ENCODE measurements at regions not wholly inside any gene's neighbourhood (a gene's known extent, or its start where the extent isn't known, plus 50 kb on each side); places are given as distances from the start of the nearest gene placed in this dataset.

- Mint-ChIP-seq H3K4me3 (peak overlapping the region; percentile 1), H3K36me3 (ENCODE audit: low read depth) (no peaks in the 10 kb centered on the region), H3K27me3 (ENCODE audit: low read depth, poor library complexity) (peaks cover 5% of the 10 kb centered on the region), H3K4me1 (peaks cover 64% of the 10 kb centered on the region), H3K27ac (no peak overlapping the region), H3K9me3 (peaks cover 8% of the 10 kb centered on the region)
- no peak for TF ChIP-seq CTCF (IDR thresholded peaks at IDR 0.05)
- DNase-seq: no peak
Observed at GRCh38 chr5:172506251-172506650, 51.9 kb upstream of the SH3PXD2B start.

- no peak overlapping the region for H3K27ac Mint-ChIP-seq
- H3K27me3 Mint-ChIP-seq (ENCODE audit: low read depth, poor library complexity): peaks cover 7% of the 10 kb centered on the region
- peaks cover 4% of the 10 kb centered on the region for H3K9me3 Mint-ChIP-seq
- no peak for DNase-seq
- no peak for TF ChIP-seq CTCF (IDR thresholded peaks at IDR 0.05)
- H3K36me3 Mint-ChIP-seq (ENCODE audit: low read depth): no peaks in the 10 kb centered on the region
- peaks cover 64% of the 10 kb centered on the region for H3K4me1 Mint-ChIP-seq
- H3K4me3 Mint-ChIP-seq: peak overlapping the region; percentile 1
Observed at GRCh38 chr5:172505845-172506244, 51.5 kb upstream of the SH3PXD2B start.

- no peak overlapping the region for H3K4me3 Mint-ChIP-seq
- no peaks in the 10 kb centered on the region for H3K36me3 Mint-ChIP-seq (ENCODE audit: low read depth)
- no peaks in the 10 kb centered on the region for H3K9me3 Mint-ChIP-seq
- no peak overlapping the region for H3K27ac Mint-ChIP-seq
- no peak for TF ChIP-seq CTCF (IDR thresholded peaks at IDR 0.05)
- peaks cover 64% of the 10 kb centered on the region for H3K4me1 Mint-ChIP-seq
- DNase-seq: no peak
- H3K27me3 Mint-ChIP-seq (ENCODE audit: low read depth, poor library complexity): peaks cover 8% of the 10 kb centered on the region
Observed at GRCh38 chr5:172505403-172505759, 51.1 kb upstream of the SH3PXD2B start.

- Mint-ChIP-seq H3K27me3 (ENCODE audit: low read depth, poor library complexity) (peaks cover 8% of the 10 kb centered on the region), H3K4me1 (peaks cover 64% of the 10 kb centered on the region), H3K36me3 (ENCODE audit: low read depth) (no peaks in the 10 kb centered on the region), H3K27ac (no peak overlapping the region), H3K4me3 (no peak overlapping the region), H3K9me3 (no peaks in the 10 kb centered on the region)
- no peak for TF ChIP-seq CTCF (IDR thresholded peaks at IDR 0.05)
- DNase-seq: no peak
Observed at GRCh38 chr5:172504701-172505402, 50.5 kb upstream of the SH3PXD2B start.

- Mint-ChIP-seq H3K27ac (no peak overlapping the region), H3K4me1 (peaks cover 57% of the 10 kb centered on the region), H3K9me3 (no peaks in the 10 kb centered on the region), H3K27me3 (ENCODE audit: low read depth, poor library complexity) (peaks cover 8% of the 10 kb centered on the region), H3K4me3 (no peak overlapping the region), H3K36me3 (ENCODE audit: low read depth) (no peaks in the 10 kb centered on the region)
- TF ChIP-seq CTCF (IDR thresholded peaks at IDR 0.05): no peak
- DNase-seq: no peak
Observed at GRCh38 chr5:172503925-172504700, 49.8 kb upstream of the SH3PXD2B start.
